Nephron (organoid): ENCODE measurements at regions not wholly inside any gene's neighbourhood (a gene's known extent, or its start where the extent isn't known, plus 50 kb on each side); places are given as distances from the start of the nearest gene placed in this dataset.

Experiments used
- H3K27ac Mint-ChIP-seq, 3 experiments: 2 replicates each; pipeline ENCODE4 v1.8.0; 2020; ENCODE audit warnings: mixed read lengths in 3 of 3, mild to moderate bottlenecking in 2 of 3, moderate library complexity in 1 of 3
- H3K27me3 Mint-ChIP-seq: 2 replicates; pipeline ENCODE4 v1.8.0; 2021; ENCODE audit warnings: low read depth, mild to moderate bottlenecking, moderate library complexity, mixed read lengths
- H3K36me3 Mint-ChIP-seq: 2 replicates; pipeline ENCODE4 v1.8.0; 2020; ENCODE audit warnings: low read depth, mixed read lengths
- H3K4me1 Mint-ChIP-seq: 2 replicates; pipeline ENCODE4 v1.8.0; 2020; ENCODE audit warnings: mixed read lengths
- H3K4me3 Mint-ChIP-seq, 3 experiments: 2 replicates each; pipeline ENCODE4 v1.8.0; 2020; ENCODE audit warnings: mild to moderate bottlenecking in 3 of 3, mixed read lengths in 3 of 3, moderate library complexity in 2 of 3
- H3K9me3 Mint-ChIP-seq: 2 replicates; pipeline ENCODE4 v1.8.0; 2020; ENCODE audit warnings: mixed read lengths
- CTCF ChIP-seq, 3 experiments: fragments of 200-600 bp; sonication (generic); IDR thresholded peaks; one replicate each; pipeline ENCODE4 v1.5.0; 2021; ENCODE audit warnings: antibody characterized with exemption in 3 of 3; ENCODE audit not compliant: unreplicated experiment in 3 of 3

GRCh38 chr10:64952042-64952441 is 1430.8 kb downstream of the REEP3 start:
- no peak for TF ChIP-seq CTCF (IDR thresholded peaks at IDR 0.05; ENCODE audit: unreplicated experiment in 3 of 3)
- Mint-ChIP-seq H3K4me1 (no peaks in the 10 kb centered on the region), H3K36me3 (no peaks in the 10 kb centered on the region), H3K27me3 (no peaks in the 10 kb centered on the region), H3K27ac (no peak overlapping the region), H3K4me3 (no peak overlapping the region), H3K9me3 (peaks cover 38% of the 10 kb centered on the region)

- TF ChIP-seq CTCF (IDR thresholded peaks at IDR 0.05; ENCODE audit: unreplicated experiment in 3 of 3) = no peak
- Mint-ChIP-seq H3K27me3 (no peaks in the 10 kb centered on the region), H3K9me3 (peaks cover 23% of the 10 kb centered on the region), H3K4me1 (no peaks in the 10 kb centered on the region), H3K27ac (no peak overlapping the region), H3K36me3 (no peaks in the 10 kb centered on the region), H3K4me3 (no peak overlapping the region)
Measured at GRCh38 chr10:64956441-64956840, 1435.2 kb downstream of the REEP3 start.

DNA sequence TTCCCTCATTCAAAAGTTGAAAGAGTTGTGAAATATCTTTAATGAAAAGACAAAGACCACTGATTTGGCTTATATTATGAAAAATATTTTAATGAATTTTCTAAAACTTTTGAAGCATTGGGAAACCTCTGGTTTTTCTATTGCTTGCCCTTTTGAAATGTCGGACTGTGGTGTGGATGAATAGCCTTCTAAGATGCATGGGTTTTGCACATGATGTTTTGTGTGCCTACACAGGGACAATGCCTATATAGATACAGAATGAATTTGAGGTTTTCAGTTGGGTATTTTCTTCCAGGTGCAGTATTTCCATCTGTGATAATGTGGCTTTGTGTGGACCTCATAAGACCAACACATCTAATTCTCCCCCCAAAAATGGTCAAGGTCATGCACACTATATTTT is 1437.9 kb downstream of the REEP3 start:
- no peaks in the 10 kb centered on the region for H3K4me1 Mint-ChIP-seq
- peaks cover 5% of the 10 kb centered on the region for H3K9me3 Mint-ChIP-seq
- H3K36me3 Mint-ChIP-seq = no peaks in the 10 kb centered on the region
- H3K4me3 Mint-ChIP-seq = no peak overlapping the region
- H3K27me3 Mint-ChIP-seq = no peaks in the 10 kb centered on the region
- H3K27ac Mint-ChIP-seq = no peak overlapping the region
- TF ChIP-seq CTCF (IDR thresholded peaks at IDR 0.05; ENCODE audit: unreplicated experiment in 3 of 3) = no peak

GRCh38 chr10:64959883-64960282 is 1438.7 kb downstream of the REEP3 start:
- no peak for TF ChIP-seq CTCF (IDR thresholded peaks at IDR 0.05; ENCODE audit: unreplicated experiment in 3 of 3)
- Mint-ChIP-seq H3K27ac (no peak overlapping the region), H3K27me3 (no peaks in the 10 kb centered on the region), H3K36me3 (no peaks in the 10 kb centered on the region), H3K4me1 (no peaks in the 10 kb centered on the region), H3K4me3 (no peak overlapping the region), H3K9me3 (no peaks in the 10 kb centered on the region)

DNA sequence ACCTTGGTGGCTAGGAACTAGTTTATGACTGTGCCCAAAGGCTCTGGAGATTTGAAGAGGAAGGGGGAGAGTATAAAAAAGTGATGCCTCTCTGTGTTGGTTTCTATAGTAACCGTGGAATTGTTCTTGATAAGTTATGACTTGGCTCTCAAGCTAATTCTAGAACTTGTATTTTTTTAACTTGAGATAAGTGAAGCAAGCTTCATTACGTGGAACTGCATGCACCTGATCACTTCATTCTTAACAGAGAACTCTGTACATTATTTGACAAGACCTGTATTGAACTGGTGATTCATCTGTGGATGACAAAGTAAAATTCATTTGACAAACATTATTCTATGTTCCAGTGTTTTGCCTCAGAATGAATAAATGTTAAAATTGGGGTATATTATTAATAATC is 1452.2 kb downstream of the REEP3 start:
- H3K9me3 Mint-ChIP-seq = no peaks in the 10 kb centered on the region
- no peaks in the 10 kb centered on the region for H3K36me3 Mint-ChIP-seq
- H3K4me1 Mint-ChIP-seq = no peaks in the 10 kb centered on the region
- H3K4me3 Mint-ChIP-seq = no peak overlapping the region
- no peak overlapping the region for H3K27ac Mint-ChIP-seq
- no peak for TF ChIP-seq CTCF (IDR thresholded peaks at IDR 0.05; ENCODE audit: unreplicated experiment in 3 of 3)
- H3K27me3 Mint-ChIP-seq = no peaks in the 10 kb centered on the region

- Mint-ChIP-seq H3K9me3 (no peaks in the 10 kb centered on the region), H3K4me1 (no peaks in the 10 kb centered on the region), H3K4me3 (no peak overlapping the region), H3K27ac (no peak overlapping the region), H3K27me3 (no peaks in the 10 kb centered on the region), H3K36me3 (no peaks in the 10 kb centered on the region)
- no peak for TF ChIP-seq CTCF (IDR thresholded peaks at IDR 0.05; ENCODE audit: unreplicated experiment in 3 of 3)
Measured at GRCh38 chr10:64976150-64976549, 1454.9 kb downstream of the REEP3 start.
